Coronary artery (tissue), 2 donors: ENCODE measurements at regions not wholly inside any gene's neighbourhood (a gene's known extent, or its start where the extent isn't known, plus 50 kb on each side); places are given as distances from the start of the nearest gene placed in this dataset.

Experiments
- DNase-seq: peaks from one replicate; pipeline ENCODE4 v3.0.0-alpha.2; 2017; ENCODE audit warnings: low spot score
- H3K27ac ChIP-seq, 2 donors: fragments of 200-600 bp; sonication (generic); one replicate each; pipeline ENCODE4 v1.5.1; 2016 to 2019
- H3K4me3 ChIP-seq: fragments of 200-600 bp; sonication (generic); 2 replicates; pipeline ENCODE4 v1.5.1; 2016; ENCODE audit warnings: mild to moderate bottlenecking, moderate library complexity
- TF ChIP-seq, protein P1 (sequence below): fragments of 200-600 bp; sonication (generic); IDR thresholded peaks from one replicate; pipeline ENCODE4 v1.5.1; 2019; ENCODE audit warnings: antibody characterized with exemption

DNA sequence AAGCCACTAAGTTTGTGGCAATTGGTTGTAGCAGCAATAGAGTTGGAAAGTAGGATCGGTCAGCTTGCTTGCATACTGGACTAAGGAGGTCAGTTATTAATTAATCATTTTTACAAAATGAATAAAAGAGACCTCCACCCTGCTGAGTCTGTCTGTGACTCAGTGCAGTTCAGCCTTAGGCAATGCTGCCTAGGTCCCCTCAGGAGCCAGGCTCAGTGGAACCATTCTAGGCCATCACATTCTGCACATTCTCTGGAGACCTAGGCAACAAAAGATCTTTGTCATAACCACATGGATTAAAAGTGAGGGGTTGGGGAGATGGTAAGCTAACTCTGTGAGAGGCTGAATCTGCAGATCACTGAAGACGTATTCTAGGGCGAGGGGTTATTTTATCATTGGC is 178.7 kb upstream of the CADM1 start:
- TF ChIP-seq, protein P1, sequence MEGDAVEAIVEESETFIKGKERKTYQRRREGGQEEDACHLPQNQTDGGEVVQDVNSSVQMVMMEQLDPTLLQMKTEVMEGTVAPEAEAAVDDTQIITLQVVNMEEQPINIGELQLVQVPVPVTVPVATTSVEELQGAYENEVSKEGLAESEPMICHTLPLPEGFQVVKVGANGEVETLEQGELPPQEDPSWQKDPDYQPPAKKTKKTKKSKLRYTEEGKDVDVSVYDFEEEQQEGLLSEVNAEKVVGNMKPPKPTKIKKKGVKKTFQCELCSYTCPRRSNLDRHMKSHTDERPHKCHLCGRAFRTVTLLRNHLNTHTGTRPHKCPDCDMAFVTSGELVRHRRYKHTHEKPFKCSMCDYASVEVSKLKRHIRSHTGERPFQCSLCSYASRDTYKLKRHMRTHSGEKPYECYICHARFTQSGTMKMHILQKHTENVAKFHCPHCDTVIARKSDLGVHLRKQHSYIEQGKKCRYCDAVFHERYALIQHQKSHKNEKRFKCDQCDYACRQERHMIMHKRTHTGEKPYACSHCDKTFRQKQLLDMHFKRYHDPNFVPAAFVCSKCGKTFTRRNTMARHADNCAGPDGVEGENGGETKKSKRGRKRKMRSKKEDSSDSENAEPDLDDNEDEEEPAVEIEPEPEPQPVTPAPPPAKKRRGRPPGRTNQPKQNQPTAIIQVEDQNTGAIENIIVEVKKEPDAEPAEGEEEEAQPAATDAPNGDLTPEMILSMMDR, result no peak
- Histone ChIP-seq H3K4me3 (no peak overlapping the region), H3K27ac (no peak overlapping the region)
- DNase-seq, result no peak

DNA sequence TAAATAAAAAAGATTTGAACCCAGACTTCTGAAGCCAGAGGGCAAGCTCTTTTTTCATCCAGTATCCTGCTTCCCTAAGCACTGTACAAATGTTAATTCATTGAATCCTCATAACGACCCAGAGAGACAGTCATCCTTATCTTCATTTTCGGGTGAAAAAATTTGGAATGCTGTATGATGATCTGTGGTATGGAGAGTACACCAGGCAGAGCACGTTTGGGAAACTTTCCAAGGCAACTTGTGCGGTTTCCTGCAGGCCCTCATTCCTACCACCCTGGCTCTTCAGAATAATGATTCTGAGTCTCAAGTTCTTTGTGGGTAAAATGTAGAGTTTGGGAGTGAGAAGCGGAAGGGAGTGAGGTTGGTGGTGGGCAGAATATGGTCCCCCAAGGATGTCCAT is 177.9 kb upstream of the CADM1 start:
- DNase-seq, result no peak
- no peak overlapping the region for H3K4me3 ChIP-seq
- no peak overlapping the region for H3K27ac ChIP-seq
- TF ChIP-seq, protein P1, result no peak

DNA sequence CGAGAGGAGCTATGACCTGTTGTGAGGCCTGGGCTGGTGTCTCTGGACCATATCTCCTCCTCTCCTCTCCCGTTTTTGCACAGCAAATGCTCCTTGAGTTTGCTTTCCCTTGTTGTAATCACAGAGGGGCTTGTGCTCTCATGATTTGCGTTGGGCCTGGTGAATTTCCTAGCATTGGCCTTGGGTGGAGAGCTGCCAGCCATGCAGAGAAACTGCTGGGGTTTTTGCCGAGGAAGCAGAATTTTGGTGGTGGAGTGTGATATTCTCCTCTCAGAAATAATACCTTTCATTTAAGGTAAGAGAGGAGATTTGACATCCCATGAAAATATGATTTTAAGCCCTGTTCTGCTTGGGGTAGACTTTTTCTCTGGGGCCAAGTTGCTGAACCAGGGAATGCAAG is 175.7 kb upstream of the CADM1 start:
- Histone ChIP-seq H3K27ac (no peak overlapping the region), H3K4me3 (no peak overlapping the region)
- TF ChIP-seq, protein P1, result no peak
- no peak for DNase-seq

DNA sequence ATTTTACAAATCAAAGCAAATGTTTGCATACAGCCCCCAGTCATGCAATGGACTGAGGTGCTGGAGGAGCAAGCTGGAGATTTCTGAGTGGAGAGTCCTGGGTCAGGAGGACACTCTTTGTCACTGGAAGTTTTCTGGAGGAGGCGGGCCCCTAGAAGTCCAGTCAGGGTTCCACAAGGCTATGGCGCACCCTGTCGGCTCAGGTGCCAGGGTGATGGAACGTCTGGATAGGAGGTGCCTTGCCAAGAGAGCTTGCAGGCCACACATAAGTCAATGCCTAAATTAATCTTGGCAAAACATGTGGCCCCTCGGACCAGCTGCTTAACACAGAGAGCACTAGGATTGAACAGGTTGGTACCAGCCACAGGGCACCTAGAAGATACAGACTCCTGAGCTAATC is 174.7 kb upstream of the CADM1 start:
- no peak for DNase-seq
- Histone ChIP-seq H3K27ac (no peak overlapping the region), H3K4me3 (no peak overlapping the region)
- TF ChIP-seq, protein P1, result no peak

DNA sequence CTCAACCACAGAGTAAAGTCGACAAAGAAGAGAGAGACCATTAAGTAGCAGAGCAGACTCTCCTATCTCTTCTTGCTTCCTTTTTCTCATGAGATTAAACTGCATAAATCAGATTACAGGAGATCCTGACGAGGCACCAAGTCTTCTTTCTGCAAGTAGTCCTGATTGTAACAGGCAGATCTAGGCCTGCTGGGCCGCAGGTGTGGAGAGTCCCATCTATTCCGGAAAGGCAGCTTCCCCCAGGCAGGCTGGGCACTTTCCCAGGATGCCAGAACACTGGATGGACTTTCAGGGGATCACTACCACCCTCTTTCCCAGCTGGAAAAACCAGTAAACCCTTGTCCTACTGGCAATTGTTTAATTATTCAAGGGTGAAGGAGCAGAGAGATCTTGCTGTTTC is 173.0 kb upstream of the CADM1 start:
- H3K27ac ChIP-seq, result no peak overlapping the region
- H3K4me3 ChIP-seq, result no peak overlapping the region
- no peak for DNase-seq
- TF ChIP-seq, protein P1, result no peak

DNA sequence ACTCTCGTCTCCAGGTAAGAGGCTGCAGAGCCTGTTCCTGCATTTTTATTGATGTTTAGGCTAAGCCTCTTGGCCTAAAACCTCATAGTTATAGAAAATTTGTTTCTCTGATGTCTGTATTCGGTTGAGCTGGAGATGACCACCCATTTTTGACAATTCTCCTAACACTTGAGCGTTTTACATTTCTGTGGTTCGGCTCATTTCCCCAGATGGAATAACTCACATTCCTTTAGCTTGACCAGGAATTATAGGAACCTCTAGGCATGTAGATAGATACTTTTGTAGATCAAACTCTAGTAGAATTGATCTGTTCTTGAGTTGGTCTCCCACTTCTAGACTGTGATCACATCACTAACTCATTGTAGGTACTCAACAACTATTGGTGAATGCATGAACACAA is 172.6 kb upstream of the CADM1 start:
- no peak for DNase-seq
- TF ChIP-seq, protein P1, result no peak
- H3K4me3 ChIP-seq, result no peak overlapping the region
- no peak overlapping the region for H3K27ac ChIP-seq

DNA sequence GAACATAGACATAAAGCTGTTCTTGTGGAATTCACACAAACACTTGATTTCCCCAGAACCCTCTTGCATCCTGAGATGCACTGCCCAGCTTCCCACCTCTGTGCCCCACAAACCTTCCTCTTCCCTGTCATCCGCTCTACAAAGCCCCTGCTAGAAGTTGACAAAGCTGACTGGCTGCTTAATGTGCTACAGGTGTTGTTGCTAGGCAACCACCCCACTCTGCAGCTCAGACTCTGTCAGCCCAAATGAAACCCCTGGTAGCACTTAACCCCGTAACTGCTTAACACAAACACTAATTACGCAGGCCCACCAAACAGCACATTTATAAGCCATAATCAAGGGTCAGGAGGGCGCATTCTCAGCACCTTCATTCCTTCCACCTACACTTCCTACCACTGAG is 172.0 kb upstream of the CADM1 start:
- TF ChIP-seq, protein P1, result no peak
- DNase-seq, result no peak
- Histone ChIP-seq H3K4me3 (no peak overlapping the region), H3K27ac (no peak overlapping the region)
